HL-60 (cell line): ENCODE measurements at regions not wholly inside any gene's neighbourhood (a gene's known extent, or its start where the extent isn't known, plus 50 kb on each side); places are given as distances from the start of the nearest gene placed in this dataset.

Source experiments
- DNase-seq, 2 experiments: peaks; one replicate each; pipeline ENCODE4 v3.0.0-alpha.2; 2010 to 2020; ENCODE audit warnings: low read depth in 1 of 2, low spot score in 1 of 2
- H3K27ac ChIP-seq: fragments of 250-450 bp; sonication (Bioruptor Pico); replicated peaks from 2 replicates; pipeline ENCODE4 v1.5.1; 2020; ENCODE audit warnings: mild to moderate bottlenecking, moderate library complexity
- H3K27me3 ChIP-seq: fragments of 250-450 bp; sonication (Bioruptor Pico); 2 replicates; pipeline ENCODE4 v1.5.1; 2021; ENCODE audit warnings: mild to moderate bottlenecking, moderate library complexity; ENCODE audit not compliant: insufficient read depth, poor library complexity, severe bottlenecking
- H3K4me3 ChIP-seq: replicated peaks from 2 replicates; pipeline ENCODE4 v1.5.1; 2011; ENCODE audit warnings: mild to moderate bottlenecking, control low read depth, low read length; ENCODE audit not compliant: insufficient read depth
- CTCF ChIP-seq: IDR thresholded peaks from one replicate; pipeline ENCODE4 v1.5.1; 2011; ENCODE audit warnings: low read length, control low read depth, inconsistent platforms; ENCODE audit not compliant: insufficient read depth
- GABPA ChIP-seq: IDR thresholded peaks from 2 replicates; pipeline ENCODE4 v1.6.1; 2012; ENCODE audit warnings: low read depth
- POLR2AphosphoS5 ChIP-seq: IDR thresholded peaks from 2 replicates; pipeline ENCODE4 v1.6.1; 2012; ENCODE audit warnings: low read depth
- REST ChIP-seq: IDR thresholded peaks from 2 replicates; pipeline ENCODE4 v1.6.1; 2012; ENCODE audit warnings: low read depth; ENCODE audit not compliant: insufficient replicate concordance
- SPI1 ChIP-seq: IDR thresholded peaks from 2 replicates; pipeline ENCODE4 v1.6.1; 2012; ENCODE audit warnings: low read depth, mild to moderate bottlenecking, borderline replicate concordance

GRCh38 chr12:78531831-78532458 lies 332.6 kb upstream of the SYT1 start:
- no peak for DNase-seq

GRCh38 chr12:78534311-78534710 lies 330.3 kb upstream of the SYT1 start:
- no peak for DNase-seq
- H3K27ac ChIP-seq = no peak overlapping the region
- H3K27me3 ChIP-seq = no peaks in the 10 kb centered on the region
- H3K4me3 ChIP-seq = no peak overlapping the region
- TF ChIP-seq GABPA (no peak), POLR2AphosphoS5 (no peak), CTCF (no peak), REST (no peak), SPI1 (no peak)

More at GRCh38 chr12:78531831-78532458, 332.6 kb upstream of the SYT1 start:
- H3K4me3 ChIP-seq = no peak overlapping the region
- H3K27ac ChIP-seq = no peak overlapping the region
- TF ChIP-seq REST = no peak
- TF ChIP-seq POLR2AphosphoS5 = no peak
- no peak for TF ChIP-seq CTCF
- no peak for TF ChIP-seq GABPA
- no peak for TF ChIP-seq SPI1
- H3K27me3 ChIP-seq = no peaks in the 10 kb centered on the region

- Histone ChIP-seq H3K27me3 (no peaks in the 10 kb centered on the region), H3K4me3 (no peak overlapping the region), H3K27ac (no peak overlapping the region)
- TF ChIP-seq SPI1 = no peak
- no peak for DNase-seq
These were observed 323.8 kb upstream of the SYT1 start for GRCh38 chr12:78540606-78541336.

- Histone ChIP-seq H3K27me3 (no peaks in the 10 kb centered on the region), H3K4me3 (no peak overlapping the region), H3K27ac (no peak overlapping the region)
- no peak for DNase-seq
- TF ChIP-seq GABPA (no peak), SPI1 (no peak), POLR2AphosphoS5 (no peak), REST (no peak), CTCF (no peak)
These were observed 313.7 kb upstream of the SYT1 start for GRCh38 chr12:78550831-78551230.
